ENCODE measurements at regions not wholly inside any gene's neighbourhood (a gene's known extent, or its start where the extent isn't known, plus 50 kb on each side); places are given as distances from the start of the nearest gene placed in this dataset.

GRCh38 chr13:76446191-76446590 lies 440.0 kb downstream of the KCTD12 start:
- no peak for DNase-seq
- Histone ChIP-seq H3K4me2 (no peak overlapping the region), H3K36me3 (replicated peaks in 1 of 2; ENCODE audit: control insufficient read depth in 1 of 2, insufficient read depth in 2 of 2, low read length in 1 of 2) (no peaks in the 10 kb centered on the region), H4K20me1 (ENCODE audit: insufficient read depth) (no peaks in the 10 kb centered on the region), H3K9ac (no peak overlapping the region), H3K9me2 (no peaks in the 10 kb centered on the region), H3K4me3 (ENCODE audit: low read depth in 2 of 2, low read length in 1 of 2) (no peak overlapping the region), H2AFZ (ENCODE audit: low read depth) (no peak overlapping the region), H3K27me3 (ENCODE audit: insufficient read depth) (no peaks in the 10 kb centered on the region), H3K79me2 (ENCODE audit: insufficient read depth) (no peaks in the 10 kb centered on the region), H3K4me1 (ENCODE audit: control insufficient read depth in 1 of 2, insufficient read depth in 2 of 2, low read depth in 1 of 2, low read length in 1 of 2) (no peaks in the 10 kb centered on the region), H3K9me3 (no peaks in the 10 kb centered on the region), H3K27ac (ENCODE audit: low read depth in 2 of 2, low read length in 1 of 2) (no peak overlapping the region), H3F3A (replicated peaks; ENCODE audit: insufficient read depth) (no peaks in the 10 kb centered on the region)
- WGBS (ENCODE audit: low lambda C conversion rate): 3% methylated on average over 3 of the region's 3 CpGs
- ChIA-PET CTCF (no interaction called here), POLR2A (no interaction called here)
- no peak for TF ChIP-seq PBX3 (IDR thresholded peaks at IDR 0.05)
- TF ChIP-seq POLR2AphosphoS5 (IDR thresholded peaks at IDR 0.05; ENCODE audit: low read depth, low read length): no peak
- TF ChIP-seq SIN3A (IDR thresholded peaks at IDR 0.05; ENCODE audit: borderline replicate concordance, low read depth, low read length): no peak
- TF ChIP-seq FOXJ3 (CRISPR knock-in tag; IDR thresholded peaks at IDR 0.05): no peak
- TF ChIP-seq TAF1 (IDR thresholded peaks at IDR 0.05; ENCODE audit: borderline replicate concordance, low read depth, low read length): no peak
- no peak for TF ChIP-seq MAX (IDR thresholded peaks at IDR 0.05; ENCODE audit: low read depth)
- TF ChIP-seq GATA2 (CRISPR knock-in tag; IDR thresholded peaks at IDR 0.05): no peak
- no peak for TF ChIP-seq IRF3 (IDR thresholded peaks at IDR 0.05; ENCODE audit: low read depth, low read length)
- no peak for TF ChIP-seq NRF1 (IDR thresholded peaks at IDR 0.05; ENCODE audit: low read depth, low read length)
- no peak for TF ChIP-seq USF1 (IDR thresholded peaks at IDR 0.05; ENCODE audit: borderline replicate concordance, low read depth)
- no peak for TF ChIP-seq SMC3 (IDR thresholded peaks at IDR 0.05; ENCODE audit: low read depth, low read length)
- TF ChIP-seq MXI1 (IDR thresholded peaks at IDR 0.05; ENCODE audit: low read depth, low read length): no peak
- TF ChIP-seq MEF2A (IDR thresholded peaks at IDR 0.05; ENCODE audit: borderline replicate concordance, low read depth): no peak
- TF ChIP-seq USF2 (IDR thresholded peaks at IDR 0.05; ENCODE audit: borderline replicate concordance, low read depth, low read length): no peak
- TF ChIP-seq FOSL2 (IDR thresholded peaks at IDR 0.05; ENCODE audit: borderline replicate concordance, low read depth): no peak
- no peak for TF ChIP-seq GABPA (IDR thresholded peaks at IDR 0.05; ENCODE audit: low read depth)
